H9 (cell line): ENCODE measurements at regions not wholly inside any gene's neighbourhood (a gene's known extent, or its start where the extent isn't known, plus 50 kb on each side); places are given as distances from the start of the nearest gene placed in this dataset.

Source experiments
- DNase-seq: peaks from one replicate; pipeline ENCODE4 v3.0.0-alpha.2; 2017
- H2AFZ ChIP-seq: one replicate; pipeline ENCODE4 v1.6.1; 2013; ENCODE audit warnings: mild to moderate bottlenecking, low read length, control low read depth, moderate library complexity
- H2AK5ac ChIP-seq: 2 replicates; pipeline ENCODE4 v1.6.1; 2013; ENCODE audit warnings: low read length, control low read depth, mixed read lengths; ENCODE audit not compliant: insufficient read length
- H2BK120ac ChIP-seq: one replicate; pipeline ENCODE4 v1.6.1; 2013; ENCODE audit warnings: low read depth, mild to moderate bottlenecking, low read length, control low read depth, inconsistent platforms; ENCODE audit not compliant: poor library complexity, severe bottlenecking
- H2BK12ac ChIP-seq: 2 replicates; pipeline ENCODE4 v1.6.1; 2013; ENCODE audit warnings: low read length, control low read depth, mixed read lengths, low read depth; ENCODE audit not compliant: insufficient read length
- H2BK15ac ChIP-seq: 2 replicates; pipeline ENCODE4 v1.6.1; 2013; ENCODE audit warnings: low read depth, low read length, control low read depth
- H2BK20ac ChIP-seq: one replicate; pipeline ENCODE4 v1.6.1; 2013; ENCODE audit warnings: low read depth, mild to moderate bottlenecking, low read length, control low read depth, inconsistent platforms; ENCODE audit not compliant: poor library complexity, severe bottlenecking
- H2BK5ac ChIP-seq: 2 replicates; pipeline ENCODE4 v1.6.1; 2013; ENCODE audit warnings: low read length, control low read depth, mixed read lengths; ENCODE audit not compliant: insufficient read length
- H3K14ac ChIP-seq: 2 replicates; pipeline ENCODE4 v1.6.1; 2013; ENCODE audit warnings: low read length, control low read depth; ENCODE audit not compliant: insufficient read depth
- H3K18ac ChIP-seq: 2 replicates; pipeline ENCODE4 v1.6.1; 2013; ENCODE audit warnings: low read depth, mild to moderate bottlenecking, mixed read lengths, low read length, control low read depth; ENCODE audit not compliant: insufficient read length
- H3K23ac ChIP-seq: 2 replicates; pipeline ENCODE4 v1.6.1; 2013; ENCODE audit warnings: low read length, control low read depth, mixed read lengths, low read depth; ENCODE audit not compliant: insufficient read length
- H3K23me2 ChIP-seq: 2 replicates; pipeline ENCODE4 v1.6.1; 2013; ENCODE audit warnings: low read depth, mild to moderate bottlenecking, mixed read lengths, low read length, control low read depth; ENCODE audit not compliant: insufficient read length, poor library complexity, severe bottlenecking
- H3K27ac ChIP-seq: 2 replicates; pipeline ENCODE4 v1.5.1; 2013; ENCODE audit warnings: low read length, control low read depth, mixed read lengths, low read depth; ENCODE audit not compliant: insufficient read length
- H3K27me3 ChIP-seq: 2 replicates; pipeline ENCODE4 v1.6.1; 2013; ENCODE audit warnings: low read length, control low read depth, inconsistent platforms; ENCODE audit not compliant: insufficient read depth
- H3K4ac ChIP-seq: 2 replicates; pipeline ENCODE4 v1.6.1; 2013; ENCODE audit warnings: low read depth, mild to moderate bottlenecking, control low read depth, inconsistent platforms, low read length, moderate library complexity
- H3K4me1 ChIP-seq: 2 replicates; pipeline ENCODE4 v1.6.1; 2013; ENCODE audit warnings: low read length, control low read depth, inconsistent platforms; ENCODE audit not compliant: insufficient read depth
- H3K4me2 ChIP-seq: 2 replicates; pipeline ENCODE4 v1.6.1; 2013; ENCODE audit warnings: low read length, control low read depth, mixed read lengths; ENCODE audit not compliant: insufficient read length, insufficient read depth
- H3K56ac ChIP-seq: 2 replicates; pipeline ENCODE4 v1.6.1; 2013; ENCODE audit warnings: low read depth, mild to moderate bottlenecking, mixed read lengths, low read length, control low read depth; ENCODE audit not compliant: insufficient read length
- H3K79me1 ChIP-seq: 2 replicates; pipeline ENCODE4 v1.6.1; 2013; ENCODE audit warnings: low read depth, mild to moderate bottlenecking, moderate library complexity, low read length, control low read depth, inconsistent platforms; ENCODE audit not compliant: insufficient read depth, poor library complexity, severe bottlenecking
- H3K79me2 ChIP-seq: 2 replicates; pipeline ENCODE4 v1.6.1; 2013; ENCODE audit warnings: low read length, control low read depth, inconsistent platforms; ENCODE audit not compliant: insufficient read depth
- H3K9ac ChIP-seq: 2 replicates; pipeline ENCODE4 v1.6.1; 2013; ENCODE audit warnings: low read length, control low read depth, mixed read lengths; ENCODE audit not compliant: insufficient read length; ENCODE audit errors: extremely low read depth
- H3K9me3 ChIP-seq: one replicate; pipeline ENCODE4 v1.6.1; 2013; ENCODE audit warnings: low read depth, low read length, inconsistent platforms; ENCODE audit not compliant: control insufficient read depth
- H3T11ph ChIP-seq: one replicate; pipeline ENCODE4 v1.6.1; 2013; ENCODE audit warnings: mild to moderate bottlenecking, low read length, control low read depth, inconsistent platforms
- H4K20me1 ChIP-seq: one replicate; pipeline ENCODE4 v1.6.1; 2013; ENCODE audit not compliant: control insufficient read depth, insufficient read length, insufficient read depth
- H4K5ac ChIP-seq: 2 replicates; pipeline ENCODE4 v1.6.1; 2013; ENCODE audit warnings: low read depth, mild to moderate bottlenecking, mixed read lengths, low read length, control low read depth; ENCODE audit not compliant: insufficient read length
- H4K8ac ChIP-seq: replicated peaks from 2 replicates; pipeline ENCODE4 v1.6.1; 2013; ENCODE audit warnings: low read length, control low read depth, mixed read lengths, low read depth; ENCODE audit not compliant: insufficient read length
- H4K91ac ChIP-seq: 2 replicates; pipeline ENCODE4 v1.6.1; 2013; ENCODE audit warnings: low read depth, mild to moderate bottlenecking, moderate library complexity, mixed read lengths, low read length, control low read depth; ENCODE audit not compliant: insufficient read length
- H3K27ac Mint-ChIP-seq, 3 experiments: 2 replicates in 2 of 3; 3 replicates in 1 of 3; pipeline ENCODE4 v1.8.0; 2020 to 2021; ENCODE audit warnings: mixed read lengths in 3 of 3, mild to moderate bottlenecking in 1 of 3, moderate library complexity in 1 of 3
- H3K27me3 Mint-ChIP-seq: 2 replicates; pipeline ENCODE4 v1.8.0; 2021; ENCODE audit warnings: low read depth, mild to moderate bottlenecking, moderate library complexity, mixed read lengths
- H3K36me3 Mint-ChIP-seq, 3 experiments: 2 replicates in 2 of 3; 3 replicates in 1 of 3; pipeline ENCODE4 v1.8.0; 2020 to 2021; ENCODE audit warnings: low read depth in 3 of 3, mixed read lengths in 3 of 3; ENCODE audit not compliant: insufficient read depth in 1 of 3
- H3K4me1 Mint-ChIP-seq, 2 experiments: 2 replicates each; pipeline ENCODE4 v1.8.0; 2020; ENCODE audit warnings: mixed read lengths in 2 of 2
- H3K4me3 Mint-ChIP-seq, 2 experiments: 2 replicates in 1 of 2; 3 replicates in 1 of 2; pipeline ENCODE4 v1.8.0; 2020 to 2021; ENCODE audit warnings: mild to moderate bottlenecking in 2 of 2, mixed read lengths in 2 of 2, moderate library complexity in 1 of 2
- H3K9me3 Mint-ChIP-seq, 2 experiments: 2 replicates in 1 of 2; 3 replicates in 1 of 2; pipeline ENCODE4 v1.8.0; 2020; ENCODE audit warnings: mild to moderate bottlenecking in 2 of 2, mixed read lengths in 2 of 2, moderate library complexity in 1 of 2
- CTCF ChIP-seq: fragments of 200-600 bp; sonication (generic); conservative IDR thresholded peaks from 3 replicates; pipeline ENCODE4 v1.8.0; 2021; ENCODE audit warnings: antibody characterized with exemption, mild to moderate bottlenecking
- WGBS: extraction: QIAGEN DNeasy Blood & Tissue Kit; methylation state at CpG from one replicate; pipeline ENCODE4 v1.1.7; 2013; ENCODE audit warnings: missing lambda C conversion rate, low lambda C conversion rate, mixed read lengths; ENCODE audit not compliant: insufficient read length; ENCODE audit errors: extremely low coverage; 5-methylcytosine and 5-hydroxymethylcytosine counted together

- Histone ChIP-seq H3K9ac (no peak overlapping the region), H3K27ac (no peak overlapping the region), H3K79me1 (no peaks in the 10 kb centered on the region), H4K5ac (no peak overlapping the region), H3K23ac (no peak overlapping the region), H3K4me1 (no peaks in the 10 kb centered on the region), H4K20me1 (no peaks in the 10 kb centered on the region), H3K56ac (no peak overlapping the region), H2BK5ac (no peak overlapping the region), H3K23me2 (no peaks in the 10 kb centered on the region), H2BK120ac (no peak overlapping the region), H3K27me3 (no peaks in the 10 kb centered on the region), H2AFZ (no peak overlapping the region), H3K4me2 (no peak overlapping the region), H2AK5ac (no peak overlapping the region), H2BK15ac (no peak overlapping the region), H4K8ac (no peak overlapping the region), H4K91ac (no peak overlapping the region), H2BK20ac (no peak overlapping the region), H3K14ac (no peak overlapping the region), H3K79me2 (no peaks in the 10 kb centered on the region), H3K9me3 (no peaks in the 10 kb centered on the region), H3K18ac (no peak overlapping the region), H3K4ac (no peak overlapping the region), H2BK12ac (no peak overlapping the region), H3T11ph (no peak overlapping the region)
- Mint-ChIP-seq H3K9me3 (no peaks in the 10 kb centered on the region), H3K27ac (no peak overlapping the region), H3K4me1 (no peaks in the 10 kb centered on the region; a peak in 2 of 4 replicates), H3K27me3 (peaks cover 2% of the 10 kb centered on the region; the same call in 1 of the 2 replicates), H3K36me3 (no peaks in the 10 kb centered on the region), H3K4me3 (no peak overlapping the region)
- no peak for TF ChIP-seq CTCF
- no peak for DNase-seq
- no CpG with 5 or more reads among the region's 2 CpGs for WGBS
Observed at GRCh38 chr1:213613549-213613948, 374.2 kb upstream of the PROX1 start.
